ENCODE measurements at regions not wholly inside any gene's neighbourhood (a gene's known extent, or its start where the extent isn't known, plus 50 kb on each side); places are given as distances from the start of the nearest gene placed in this dataset.

GRCh38 chr5:120304663-120305062 lies 159.4 kb upstream of the PRR16 start:
- BruUV-seq (replicated peaks), result no TSS peak
- H4K5ac ChIP-seq (ENCODE audit: low read depth, low read length), result no peak overlapping the region
- dilution Hi-C loops (cut with HindIII; ENCODE audit: low sequenced_read_pairs, unreplicated experiment), result no loop called here
- no peak overlapping the region; the same call in 1 of the 2 replicates for H3K4ac ChIP-seq (ENCODE audit: low read depth, low read length)
- H2BK120ac ChIP-seq (ENCODE audit: low read depth, low read length), result peak overlapping the region; percentile 1; the same call in 1 of the 2 replicates
- H3K9me3 ChIP-seq (ENCODE audit: control insufficient read depth, insufficient read depth, low read length), result no peaks in the 10 kb centered on the region
- no peak overlapping the region for H4K91ac ChIP-seq (ENCODE audit: insufficient read depth, low read depth, low read length)
- no peak overlapping the region for H4K8ac ChIP-seq (ENCODE audit: low read depth in 2 of 2, low read length in 2 of 2)
- H3K4me2 ChIP-seq (ENCODE audit: low read depth, low read length), result no peak overlapping the region
- H2BK20ac ChIP-seq (ENCODE audit: low read depth, low read length), result peak overlapping the region; percentile 44
- no peak overlapping the region; the same call in 1 of the 2 replicates for H3K18ac ChIP-seq (ENCODE audit: low read depth, low read length)
- no peak overlapping the region for H3K9ac ChIP-seq (ENCODE audit: low read depth, low read length)
- ChIA-PET CTCF (no interaction called here), POLR2A (ENCODE audit: unreplicated experiment) (no interaction called here)
- H3K56ac ChIP-seq (ENCODE audit: extremely low read depth, insufficient read depth, low read length), result no peak overlapping the region
- no peaks in the 10 kb centered on the region; the same call in 1 of the 2 replicates for H3K4me1 ChIP-seq (ENCODE audit: control insufficient read depth, insufficient read depth, low read length)
- 0 out of 2 replicates have a peak overlapping the region, but pooled peaks have one; percentile 43 for H3K14ac ChIP-seq (replicated peaks; ENCODE audit: low read depth, low read length)
- in situ Hi-C loops (cut with MboI; ENCODE audit: low sequenced_read_pairs), result no loop called here
- no peak overlapping the region for H2AK5ac ChIP-seq (ENCODE audit: low read depth, low read length)
- H3K27ac ChIP-seq (ENCODE audit: insufficient read depth, low read length), result no peak overlapping the region
- WGBS, 2 experiments (ENCODE audit: extremely low coverage in 2 of 2, insufficient read length in 1 of 2), result no CpG with 5 or more reads among the region's 2 CpGs
- H4K20me1 ChIP-seq (ENCODE audit: insufficient read depth, low read length), result no peaks in the 10 kb centered on the region
- no peak overlapping the region for H2AFZ ChIP-seq (replicated peaks; ENCODE audit: low read length, poor library complexity)
- no peaks in the 10 kb centered on the region for H3K36me3 ChIP-seq (ENCODE audit: control insufficient read depth, insufficient read depth, low read length)
- TF ChIP-seq POLR2A (IDR thresholded peaks at IDR 0.05; ENCODE audit: low read depth, low read length) (no peak), CHD1 (IDR thresholded peaks at IDR 0.05; ENCODE audit: low read depth, low read length) (no peak), FOS (IDR thresholded peaks at IDR 0.05; ENCODE audit: low read depth, low read length) (0 out of 2 replicates have a peak, but pooled peaks have one; percentile 24)
- no peak overlapping the region for H3K4me3 ChIP-seq (ENCODE audit: insufficient read depth, low read depth, low read length)
- intact Hi-C loops (cut with micrococcal nuclease), result no loop called here
- H3K79me1 ChIP-seq (ENCODE audit: low read depth in 1 of 2, low read length in 2 of 2), result no peaks in the 10 kb centered on the region
- no peak overlapping the region for H3K23ac ChIP-seq (ENCODE audit: low read depth, low read length)
- 0 out of 2 replicates have a peak, but pooled peaks cover 3% of the 10 kb centered on the region for H3K9me1 ChIP-seq (ENCODE audit: insufficient read depth, low read length)
- no peak overlapping the region for H2AK9ac ChIP-seq (replicated peaks; ENCODE audit: low read depth, low read length, poor library complexity)
- H2BK15ac ChIP-seq (ENCODE audit: low read depth, low read length), result no peak overlapping the region
- no peaks in the 10 kb centered on the region for H3K27me3 ChIP-seq (ENCODE audit: control insufficient read depth, insufficient read depth, low read length)
- peak; percentile 85 for ATAC-seq (ENCODE audit: low read depth)
- peak; percentile 83 for DNase-seq
- H2BK5ac ChIP-seq (ENCODE audit: low read depth, low read length, poor library complexity, severe bottlenecking), result no peak overlapping the region
